ENCODE measurements at regions not wholly inside any gene's neighbourhood (a gene's known extent, or its start where the extent isn't known, plus 50 kb on each side); places are given as distances from the start of the nearest gene placed in this dataset.

GRCh38 chr20:39234520-39235095 lies 272.5 kb downstream of the DHX35 start:
- no peak for TF ChIP-seq CTCF (IDR thresholded peaks at IDR 0.05)
- TF ChIP-seq POLR2A (IDR thresholded peaks at IDR 0.05), result no peak
